ENCODE measurements at regions not wholly inside any gene's neighbourhood (a gene's known extent, or its start where the extent isn't known, plus 50 kb on each side); places are given as distances from the start of the nearest gene placed in this dataset.

GRCh38 chr20:40808936-40809335 lies 119.9 kb upstream of the MAFB start:
- no peak for DNase-seq

- no peak for DNase-seq
Observed at GRCh38 chr20:40809361-40809760, 120.3 kb upstream of the MAFB start.

- no peak for DNase-seq
Observed at GRCh38 chr20:40810332-40811000, 121.4 kb upstream of the MAFB start.

- no peak for DNase-seq
Observed at GRCh38 chr20:40811004-40811403, 122.0 kb upstream of the MAFB start.

GRCh38 chr20:40811660-40812414 lies 122.8 kb upstream of the MAFB start:
- DNase-seq, result no peak

GRCh38 chr20:40812415-40812925 lies 123.4 kb upstream of the MAFB start:
- no peak for DNase-seq

GRCh38 chr20:40813029-40813431 lies 124.0 kb upstream of the MAFB start:
- no peak for DNase-seq

- no peak for DNase-seq
Observed at GRCh38 chr20:40813708-40814630, 124.9 kb upstream of the MAFB start.

GRCh38 chr20:40814631-40814960 lies 125.6 kb upstream of the MAFB start:
- DNase-seq, result no peak

GRCh38 chr20:40815156-40816038 lies 126.4 kb upstream of the MAFB start:
- no peak for DNase-seq

GRCh38 chr20:40816039-40816352 lies 127.0 kb upstream of the MAFB start:
- no peak for DNase-seq

GRCh38 chr20:40821429-40821828 lies 132.4 kb upstream of the MAFB start:
- no peak for DNase-seq

- DNase-seq, result no peak
Observed at GRCh38 chr20:40826699-40827098, 137.7 kb upstream of the MAFB start.

GRCh38 chr20:40835321-40835720 lies 146.3 kb upstream of the MAFB start:
- no peak for DNase-seq

- DNase-seq, result no peak
Observed at GRCh38 chr20:40838509-40838908, 149.5 kb upstream of the MAFB start.

- DNase-seq, result no peak
Observed at GRCh38 chr20:40843251-40843650, 154.2 kb upstream of the MAFB start.

- DNase-seq, result no peak
Observed at GRCh38 chr20:40844332-40844731, 155.3 kb upstream of the MAFB start.

- DNase-seq, result no peak
Observed at GRCh38 chr20:40848096-40848495, 159.1 kb upstream of the MAFB start.

GRCh38 chr20:40848526-40848925 lies 159.5 kb upstream of the MAFB start:
- DNase-seq, result no peak

- DNase-seq, result no peak
Observed at GRCh38 chr20:40849456-40849855, 160.4 kb upstream of the MAFB start.

GRCh38 chr20:40851051-40851450 lies 162.0 kb upstream of the MAFB start:
- DNase-seq, result no peak

GRCh38 chr20:40855269-40855668 lies 166.2 kb upstream of the MAFB start:
- DNase-seq, result no peak

GRCh38 chr20:40856653-40857052 lies 167.6 kb upstream of the MAFB start:
- no peak for DNase-seq

Data from CD4-positive, alpha-beta T cell treated with Interleukin-6 for 4 hours (primary cell).